ENCODE measurements at regions not wholly inside any gene's neighbourhood (a gene's known extent, or its start where the extent isn't known, plus 50 kb on each side); places are given as distances from the start of the nearest gene placed in this dataset.

DNA sequence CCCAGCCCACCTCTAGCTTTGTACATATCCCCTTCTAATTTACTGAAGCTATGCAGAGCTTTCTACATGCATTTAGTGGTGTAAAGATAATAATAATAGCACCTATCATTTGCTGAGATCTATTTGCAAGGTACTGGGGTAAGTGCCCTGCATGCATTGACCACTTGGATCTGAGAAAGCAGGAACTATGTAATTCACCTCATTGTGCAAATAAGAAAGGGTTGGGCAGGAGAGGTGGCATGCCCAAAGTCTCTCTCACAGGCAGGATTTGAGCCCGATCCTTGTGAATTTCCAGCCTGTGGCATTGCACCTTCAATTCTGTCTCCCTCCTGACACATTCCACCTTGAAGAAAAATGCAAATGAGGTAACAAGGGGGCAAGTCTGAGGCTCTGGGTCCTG lies 352.3 kb upstream of the EEF2KMT start:
- no peak overlapping the region for H3K4me3 ChIP-seq (ENCODE audit: low read length)
- no peak for DNase-seq (ENCODE audit: low read depth)
- TF ChIP-seq, protein P1, sequence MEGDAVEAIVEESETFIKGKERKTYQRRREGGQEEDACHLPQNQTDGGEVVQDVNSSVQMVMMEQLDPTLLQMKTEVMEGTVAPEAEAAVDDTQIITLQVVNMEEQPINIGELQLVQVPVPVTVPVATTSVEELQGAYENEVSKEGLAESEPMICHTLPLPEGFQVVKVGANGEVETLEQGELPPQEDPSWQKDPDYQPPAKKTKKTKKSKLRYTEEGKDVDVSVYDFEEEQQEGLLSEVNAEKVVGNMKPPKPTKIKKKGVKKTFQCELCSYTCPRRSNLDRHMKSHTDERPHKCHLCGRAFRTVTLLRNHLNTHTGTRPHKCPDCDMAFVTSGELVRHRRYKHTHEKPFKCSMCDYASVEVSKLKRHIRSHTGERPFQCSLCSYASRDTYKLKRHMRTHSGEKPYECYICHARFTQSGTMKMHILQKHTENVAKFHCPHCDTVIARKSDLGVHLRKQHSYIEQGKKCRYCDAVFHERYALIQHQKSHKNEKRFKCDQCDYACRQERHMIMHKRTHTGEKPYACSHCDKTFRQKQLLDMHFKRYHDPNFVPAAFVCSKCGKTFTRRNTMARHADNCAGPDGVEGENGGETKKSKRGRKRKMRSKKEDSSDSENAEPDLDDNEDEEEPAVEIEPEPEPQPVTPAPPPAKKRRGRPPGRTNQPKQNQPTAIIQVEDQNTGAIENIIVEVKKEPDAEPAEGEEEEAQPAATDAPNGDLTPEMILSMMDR (IDR thresholded peaks at IDR 0.05; ENCODE audit: insufficient read depth, low read depth, low read length, missing control alignments) = no peak

DNA sequence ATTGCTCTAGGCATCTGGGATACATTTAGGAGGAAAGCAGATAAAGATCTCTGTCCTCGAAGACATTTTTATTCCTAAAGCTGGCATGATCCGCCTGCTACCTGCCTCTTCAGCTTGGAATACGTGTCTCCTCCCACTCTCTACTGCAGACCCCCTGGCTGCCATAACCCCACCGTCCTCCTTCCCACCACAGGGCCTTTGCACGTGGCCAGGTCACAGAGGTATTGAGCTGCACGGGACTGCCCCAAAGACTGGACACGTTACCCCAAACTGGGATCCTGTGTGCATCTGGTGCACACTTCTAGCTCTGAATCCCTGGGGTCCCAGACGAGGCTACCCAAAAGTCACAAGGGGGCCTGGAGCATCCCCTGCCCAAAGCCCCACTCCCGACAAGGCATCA lies 351.2 kb upstream of the EEF2KMT start:
- TF ChIP-seq, protein P1 (IDR thresholded peaks at IDR 0.05; ENCODE audit: insufficient read depth, low read depth, low read length, missing control alignments) = no peak
- no peak overlapping the region for H3K4me3 ChIP-seq (ENCODE audit: low read length)
- DNase-seq (ENCODE audit: low read depth) = no peak

DNA sequence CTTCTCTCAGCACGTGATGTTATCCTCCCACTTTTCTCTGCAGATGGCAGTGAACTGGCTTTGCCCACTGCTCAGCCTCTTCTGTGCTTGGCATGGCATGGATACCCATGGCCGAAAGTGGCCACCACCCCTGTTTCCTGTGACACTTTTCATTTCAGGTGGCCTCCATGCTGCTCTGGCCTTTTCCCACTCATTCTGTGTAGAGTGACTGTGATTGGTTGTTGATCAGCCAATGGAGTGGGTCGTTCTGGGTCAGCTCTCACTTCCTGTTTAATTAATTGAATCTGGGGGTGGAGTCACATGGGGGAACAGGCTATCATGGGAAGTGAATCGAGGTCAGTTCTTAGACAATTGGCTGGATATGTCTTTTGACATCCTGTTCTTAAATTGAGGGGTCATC lies 350.1 kb upstream of the EEF2KMT start:
- no peak overlapping the region for H3K4me3 ChIP-seq (ENCODE audit: low read length)
- TF ChIP-seq, protein P1 (IDR thresholded peaks at IDR 0.05; ENCODE audit: insufficient read depth, low read depth, low read length, missing control alignments) = no peak
- DNase-seq (ENCODE audit: low read depth) = no peak

DNA sequence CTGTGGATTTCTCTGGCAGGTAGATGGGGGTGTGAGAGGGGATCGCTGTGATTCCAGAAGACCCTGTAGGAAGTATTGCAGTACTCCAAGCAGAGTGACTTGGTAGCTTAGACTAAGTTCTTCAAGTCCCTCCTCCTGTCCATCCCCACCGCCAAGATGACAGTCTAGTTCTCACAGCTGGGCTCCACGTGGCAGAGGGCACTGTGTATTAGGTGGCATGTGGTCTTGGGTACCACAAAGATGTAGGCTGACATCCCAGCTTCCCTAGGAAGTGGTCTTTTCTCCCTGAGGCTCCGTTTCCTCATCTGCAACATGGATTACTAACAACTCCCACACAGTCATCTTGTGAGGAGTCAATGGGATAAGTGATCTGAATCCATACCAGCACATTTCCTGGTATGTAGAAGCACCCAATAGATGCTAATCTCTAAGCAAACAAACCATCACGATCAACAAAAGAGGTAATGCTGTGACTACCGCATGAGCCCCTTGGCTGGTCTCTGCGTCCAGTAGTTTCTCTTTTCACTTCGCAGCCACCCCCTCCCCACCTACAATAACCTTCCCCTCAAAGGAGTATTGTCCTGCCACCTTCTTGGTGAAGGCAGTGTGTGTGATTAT lies 349.1 kb upstream of the EEF2KMT start:
- no peak overlapping the region for H3K4me3 ChIP-seq (ENCODE audit: low read length)
- TF ChIP-seq, protein P1 (IDR thresholded peaks at IDR 0.05; ENCODE audit: insufficient read depth, low read depth, low read length, missing control alignments) = no peak
- DNase-seq (ENCODE audit: low read depth) = no peak

DNA sequence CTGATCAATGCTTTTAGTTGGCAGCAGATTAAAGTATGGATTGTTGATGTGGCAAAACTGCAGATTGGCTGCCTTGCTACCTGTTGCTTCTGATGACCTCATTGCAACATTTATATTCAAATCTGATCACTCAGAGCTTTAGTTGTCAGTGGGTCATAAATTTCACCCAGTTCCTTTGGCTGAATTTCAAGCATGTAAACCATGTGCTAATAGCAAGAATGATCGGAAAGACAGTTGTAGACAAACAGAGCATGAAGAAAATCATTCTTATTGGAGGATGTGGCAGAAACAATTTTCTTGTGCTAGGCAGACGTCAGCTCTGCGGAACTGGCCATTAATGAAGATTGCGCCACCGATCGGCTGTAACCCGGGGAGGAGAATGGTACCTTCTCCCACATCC lies 346.6 kb upstream of the EEF2KMT start:
- TF ChIP-seq, protein P1 (IDR thresholded peaks at IDR 0.05; ENCODE audit: insufficient read depth, low read depth, low read length, missing control alignments) = no peak
- DNase-seq (ENCODE audit: low read depth) = no peak
- H3K4me3 ChIP-seq (ENCODE audit: low read length) = no peak overlapping the region

DNA sequence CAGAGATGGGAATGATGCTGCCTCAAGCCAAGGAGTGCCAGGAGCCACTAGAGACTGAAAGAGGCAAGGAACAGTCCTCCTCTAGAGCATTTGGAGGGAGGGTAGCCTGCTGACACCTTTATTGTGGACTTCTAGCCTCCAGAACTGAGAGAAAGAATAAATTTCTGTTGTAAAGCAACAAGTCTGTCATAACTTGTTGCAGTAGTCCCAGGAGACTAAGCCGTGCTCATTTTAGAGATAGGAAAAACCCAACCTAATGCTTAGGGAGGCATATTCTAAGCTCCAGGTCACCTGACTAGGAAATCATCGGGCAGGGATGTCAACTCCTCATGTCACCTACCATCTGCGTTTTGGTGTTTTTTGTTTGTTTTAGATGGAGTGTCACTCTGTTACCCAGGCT lies 345.4 kb upstream of the EEF2KMT start:
- TF ChIP-seq, protein P1 (IDR thresholded peaks at IDR 0.05; ENCODE audit: insufficient read depth, low read depth, low read length, missing control alignments) = no peak
- H3K4me3 ChIP-seq (ENCODE audit: low read length) = no peak overlapping the region
- no peak for DNase-seq (ENCODE audit: low read depth)

DNA sequence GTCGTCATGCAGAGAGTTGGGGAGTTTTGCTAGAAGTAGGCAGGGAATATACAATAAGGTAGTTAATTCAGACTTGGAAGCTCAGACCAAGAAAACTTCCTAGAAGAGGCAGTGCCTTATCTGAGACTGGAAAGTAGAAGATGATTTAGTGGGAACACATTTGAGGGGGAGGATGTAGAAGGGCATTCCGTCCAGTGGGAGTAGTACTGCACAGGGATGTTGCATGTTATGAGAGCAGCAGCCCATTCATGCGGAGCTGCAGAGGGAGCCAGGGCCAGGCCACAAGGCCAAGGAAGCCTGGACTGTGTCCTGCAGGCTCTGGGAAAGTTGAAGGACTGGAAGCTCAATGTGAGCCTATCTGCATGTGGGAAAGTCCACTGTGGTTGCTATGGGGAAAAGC lies 344.5 kb upstream of the EEF2KMT start:
- TF ChIP-seq, protein P1 (IDR thresholded peaks at IDR 0.05; ENCODE audit: insufficient read depth, low read depth, low read length, missing control alignments) = no peak
- H3K4me3 ChIP-seq (ENCODE audit: low read length) = no peak overlapping the region
- DNase-seq (ENCODE audit: low read depth) = no peak

Data from epithelial cell of esophagus (primary cell).